Endodermal cell (in vitro differentiated cells): ENCODE measurements at regions not wholly inside any gene's neighbourhood (a gene's known extent, or its start where the extent isn't known, plus 50 kb on each side); places are given as distances from the start of the nearest gene placed in this dataset.

Source experiments
- DNase-seq: peaks from one replicate; pipeline ENCODE4 v3.0.0-alpha.2; 2017
- H3K27ac ChIP-seq: 2 replicates; pipeline ENCODE4 v1.5.1; 2013; ENCODE audit warnings: mild to moderate bottlenecking, low read depth, low read length, moderate library complexity
- H3K27me3 ChIP-seq: 2 replicates; pipeline ENCODE4 v1.6.1; 2013; ENCODE audit warnings: mild to moderate bottlenecking, low read length, moderate library complexity; ENCODE audit not compliant: insufficient read depth, control insufficient read depth, poor library complexity, severe bottlenecking
- H3K36me3 ChIP-seq: 2 replicates; pipeline ENCODE4 v1.7.0; 2013; ENCODE audit warnings: mild to moderate bottlenecking, low read length, moderate library complexity; ENCODE audit not compliant: control insufficient read depth, insufficient read depth
- H3K4me1 ChIP-seq: one replicate; pipeline ENCODE4 v1.7.0; 2013; ENCODE audit warnings: low read length; ENCODE audit not compliant: control insufficient read depth, insufficient read depth
- H3K4me3 ChIP-seq: 2 replicates; pipeline ENCODE4 v1.5.1; 2013; ENCODE audit warnings: mild to moderate bottlenecking, low read length, moderate library complexity
- H3K9ac ChIP-seq: 2 replicates; pipeline ENCODE4 v1.6.1; 2013; ENCODE audit warnings: mild to moderate bottlenecking, low read length, moderate library complexity; ENCODE audit not compliant: poor library complexity, severe bottlenecking; ENCODE audit errors: extremely low read depth
- H3K9me3 ChIP-seq: 2 replicates; pipeline ENCODE4 v1.6.1; 2013; ENCODE audit warnings: mild to moderate bottlenecking, low read length, moderate library complexity; ENCODE audit not compliant: control insufficient read depth
- H3K27ac Mint-ChIP-seq: 2 replicates; pipeline ENCODE4 v1.8.0; 2020; ENCODE audit warnings: mixed read lengths
- H3K27me3 Mint-ChIP-seq: 2 replicates; pipeline ENCODE4 v1.8.0; 2021; ENCODE audit warnings: mild to moderate bottlenecking, mixed read lengths; ENCODE audit not compliant: insufficient read depth
- H3K36me3 Mint-ChIP-seq: 2 replicates; pipeline ENCODE4 v1.8.0; 2020; ENCODE audit warnings: low read depth, mixed read lengths
- H3K4me1 Mint-ChIP-seq: 2 replicates; pipeline ENCODE4 v1.8.0; 2020; ENCODE audit warnings: mixed read lengths
- H3K4me3 Mint-ChIP-seq: 2 replicates; pipeline ENCODE4 v1.8.0; 2020; ENCODE audit warnings: mild to moderate bottlenecking, moderate library complexity, mixed read lengths
- H3K9me3 Mint-ChIP-seq: 2 replicates; pipeline ENCODE4 v1.8.0; 2020; ENCODE audit warnings: mild to moderate bottlenecking, mixed read lengths
- CTCF ChIP-seq: fragments of 200-600 bp; sonication (generic); conservative IDR thresholded peaks from 2 replicates; pipeline ENCODE4 v1.5.0; 2021; ENCODE audit warnings: antibody characterized with exemption, mild to moderate bottlenecking
- WGBS, 2 experiments: methylation state at CpG; one replicate each; pipeline versions ENCODE4 v1.1.5 to v1.1.7; 2013; ENCODE audit warnings: missing lambda C conversion rate in 2 of 2, mixed read lengths in 1 of 2; ENCODE audit not compliant: insufficient coverage in 1 of 2, insufficient read length in 1 of 2; 5-methylcytosine and 5-hydroxymethylcytosine counted together

GRCh38 chr10:43765516-43765915 lies 116.8 kb upstream of the ZNF32 start:
- TF ChIP-seq CTCF = no peak
- no peak overlapping the region for H3K27ac Mint-ChIP-seq
- no peaks in the 10 kb centered on the region for H3K9me3 Mint-ChIP-seq
- Histone ChIP-seq H3K27ac (no peak overlapping the region), H3K4me3 (no peak overlapping the region), H3K9ac (no peak overlapping the region), H3K9me3 (no peaks in the 10 kb centered on the region), H3K27me3 (no peaks in the 10 kb centered on the region), H3K36me3 (no peaks in the 10 kb centered on the region), H3K4me1 (no peaks in the 10 kb centered on the region)
- no peaks in the 10 kb centered on the region for H3K27me3 Mint-ChIP-seq
- no peaks in the 10 kb centered on the region for H3K36me3 Mint-ChIP-seq
- 86 to 92% methylated on average over 2 of the region's 2 CpGs for WGBS, 2 experiments
- H3K4me1 Mint-ChIP-seq = no peaks in the 10 kb centered on the region
- no peak for DNase-seq
- H3K4me3 Mint-ChIP-seq = no peak overlapping the region

- no peaks in the 10 kb centered on the region for H3K9me3 Mint-ChIP-seq
- no peak overlapping the region for H3K27ac Mint-ChIP-seq
- no peaks in the 10 kb centered on the region for H3K4me1 Mint-ChIP-seq
- Histone ChIP-seq H3K4me3 (no peak overlapping the region), H3K27ac (no peak overlapping the region), H3K9me3 (no peaks in the 10 kb centered on the region), H3K9ac (no peak overlapping the region), H3K36me3 (no peaks in the 10 kb centered on the region), H3K4me1 (no peaks in the 10 kb centered on the region), H3K27me3 (no peaks in the 10 kb centered on the region)
- DNase-seq = no peak
- H3K4me3 Mint-ChIP-seq = no peak overlapping the region
- no peak for TF ChIP-seq CTCF
- H3K36me3 Mint-ChIP-seq = no peaks in the 10 kb centered on the region
- H3K27me3 Mint-ChIP-seq = no peaks in the 10 kb centered on the region
Observed at GRCh38 chr10:43763846-43764245, 115.2 kb upstream of the ZNF32 start.

- WGBS, 2 experiments = 89 to 94% methylated on average over 9 to 10 of the region's 10 CpGs
- H3K9me3 ChIP-seq = no peaks in the 10 kb centered on the region
- no peak overlapping the region for H3K4me3 ChIP-seq
- H3K36me3 ChIP-seq = no peaks in the 10 kb centered on the region
- H3K36me3 Mint-ChIP-seq = no peaks in the 10 kb centered on the region
- H3K27me3 ChIP-seq = no peaks in the 10 kb centered on the region
- H3K27ac Mint-ChIP-seq = no peak overlapping the region
- DNase-seq = no peak
- H3K27me3 Mint-ChIP-seq = peaks cover 2% of the 10 kb centered on the region
- H3K4me3 Mint-ChIP-seq = no peak overlapping the region
- H3K4me1 Mint-ChIP-seq = no peaks in the 10 kb centered on the region
- H3K4me1 ChIP-seq = no peaks in the 10 kb centered on the region
- H3K27ac ChIP-seq = no peak overlapping the region
- no peak for TF ChIP-seq CTCF
- no peaks in the 10 kb centered on the region for H3K9me3 Mint-ChIP-seq
- no peak overlapping the region for H3K9ac ChIP-seq
Observed at GRCh38 chr10:43760514-43760913, 111.8 kb upstream of the ZNF32 start.
